Gastrocnemius medialis (tissue), 4 donors: ENCODE measurements at regions not wholly inside any gene's neighbourhood (a gene's known extent, or its start where the extent isn't known, plus 50 kb on each side); places are given as distances from the start of the nearest gene placed in this dataset.

ENCODE experiments used
- ATAC-seq, 2 donors: fragments of 150-250 bp; one replicate each; pipeline ENCODE4 v1.9.1; 2016
- DNase-seq, 2 donors: peaks; one replicate each; pipeline ENCODE4 v3.0.0-alpha.2; 2019
- H3K27ac ChIP-seq, 4 donors: fragments of 200-600 bp; sonication (generic); 1 replicate in 1 of 4; 2 replicates in 3 of 4; pipeline ENCODE4 v1.5.1; 2016 to 2018; ENCODE audit warnings: mild to moderate bottlenecking in 2 of 4, moderate library complexity in 1 of 4
- H3K27me3 ChIP-seq, 3 donors: fragments of 200-600 bp; sonication (generic) in 2 of 3; 1 replicate in 1 of 3; 2 replicates in 2 of 3; pipeline versions ENCODE4 v1.5.1 to v1.6.0; 2016 to 2019; ENCODE audit warnings: mild to moderate bottlenecking in 1 of 3, moderate library complexity in 1 of 3
- H3K36me3 ChIP-seq, 2 donors: fragments of 200-600 bp; sonication (generic) in 1 of 2; one replicate each; pipeline ENCODE4 v1.5.1; 2017 to 2018
- H3K4me1 ChIP-seq, 2 donors: fragments of 200-600 bp; sonication (generic) in 1 of 2; one replicate each; pipeline ENCODE4 v1.5.1; 2016 to 2017; ENCODE audit warnings: mild to moderate bottlenecking in 2 of 2
- H3K4me3 ChIP-seq, 4 donors: fragments of 200-600 bp; sonication (generic) in 3 of 4; 1 replicate in 1 of 4; 2 replicates in 3 of 4; pipeline ENCODE4 v1.5.1; 2016 to 2019; ENCODE audit warnings: mild to moderate bottlenecking in 2 of 4
- H3K9me3 ChIP-seq, 3 donors: fragments of 200-600 bp; sonication (generic) in 2 of 3; 1 replicate in 1 of 3; 2 replicates in 2 of 3; pipeline ENCODE4 v1.5.1; 2016 to 2019
- CTCF ChIP-seq, 5 experiments: fragments of 450-650 bp in 3 of 5; fragments of 200-600 bp in 2 of 5; sonication (generic) in 2 of 5; IDR thresholded peaks in 4 of 5; conservative IDR thresholded peaks in 1 of 5; 1 replicate in 4 of 5; 2 replicates in 1 of 5; pipeline ENCODE4 v1.5.1; 2016 to 2019; ENCODE audit warnings: antibody characterized with exemption in 5 of 5, mild to moderate bottlenecking in 3 of 5, moderate library complexity in 3 of 5
- POLR2A ChIP-seq, 2 donors: fragments of 450-650 bp; IDR thresholded peaks; one replicate each; pipeline ENCODE4 v1.6.1; 2017; ENCODE audit warnings: antibody characterized with exemption in 2 of 2, mild to moderate bottlenecking in 2 of 2, moderate library complexity in 2 of 2
- in situ Hi-C, 4 donors: fragments of 200-750 bp; cut with MboI; loops; one replicate each; pipeline versions ENCODE4 v1.15.0 to v1.8.0; 2017; ENCODE audit warnings: low sequenced_read_pairs in 4 of 4
- intact Hi-C: fragments of 100-400 bp; cut with DNase I; formaldehyde crosslinking; loops from one replicate; pipeline ENCODE4 v1.15.1; 2023; ENCODE audit warnings: low total_unique reads

- Histone ChIP-seq H3K27me3 (no peaks in the 10 kb centered on the region), H3K9me3 (no peaks in the 10 kb centered on the region), H3K36me3 (no peaks in the 10 kb centered on the region), H3K4me1 (no peaks in the 10 kb centered on the region), H3K27ac (no peak overlapping the region), H3K4me3 (no peak overlapping the region)
- intact Hi-C loops = no loop called here
- ATAC-seq (no peak), DNase-seq (no peak)
- no peak for TF ChIP-seq POLR2A (IDR thresholded peaks at IDR 0.05)
- no peak for TF ChIP-seq CTCF (IDR thresholded peaks at IDR 0.05 in 4 of 5, conservative IDR thresholded peaks at IDR 0.05 in 1 of 5)
- in situ Hi-C loops = no loop called here
These were observed 363.4 kb upstream of the ATP2B1 start for GRCh38 chr12:90071996-90072395.

- in situ Hi-C loops = no loop called here
- Histone ChIP-seq H3K36me3 (no peaks in the 10 kb centered on the region), H3K4me1 (peaks cover 0 to 8% of the 10 kb centered on the region in 2 donors), H3K27me3 (no peaks in the 10 kb centered on the region), H3K9me3 (no peaks in the 10 kb centered on the region), H3K4me3 (no peak overlapping the region), H3K27ac (no peak overlapping the region)
- intact Hi-C loops = no loop called here
- ATAC-seq (no peak), DNase-seq (no peak)
- no peak for TF ChIP-seq CTCF (IDR thresholded peaks at IDR 0.05 in 4 of 5, conservative IDR thresholded peaks at IDR 0.05 in 1 of 5)
- no peak for TF ChIP-seq POLR2A (IDR thresholded peaks at IDR 0.05)
These were observed 361.1 kb upstream of the ATP2B1 start for GRCh38 chr12:90069711-90070110.

GRCh38 chr12:90067791-90068190 is 359.2 kb upstream of the ATP2B1 start:
- no peaks in the 10 kb centered on the region for H3K36me3 ChIP-seq
- in situ Hi-C loops = no loop called here
- no peak for ATAC-seq

GRCh38 chr12:90064852-90065801 is 356.5 kb upstream of the ATP2B1 start:
- in situ Hi-C loops = no loop called here
- intact Hi-C loops = loop anchor here (5.0 kb wide), 1 partner anchor 187 kb away; no protein-coding TSS in a partner anchor
- H3K4me3 ChIP-seq = no peak overlapping the region
- TF ChIP-seq CTCF (IDR thresholded peaks at IDR 0.05 in 4 of 5, conservative IDR thresholded peaks at IDR 0.05 in 1 of 5) (no peak), POLR2A (IDR thresholded peaks at IDR 0.05) (no peak)
- no peak overlapping the region for H3K27ac ChIP-seq
- DNase-seq = no peak
- no peaks in the 10 kb centered on the region for H3K27me3 ChIP-seq
- no peak for ATAC-seq
- no peaks in the 10 kb centered on the region for H3K36me3 ChIP-seq
- H3K9me3 ChIP-seq = no peaks in the 10 kb centered on the region
- H3K4me1 ChIP-seq = peaks cover 6 to 21% of the 10 kb centered on the region in 2 donors

More at GRCh38 chr12:90067791-90068190, 359.2 kb upstream of the ATP2B1 start:
- no peak overlapping the region for H3K4me3 ChIP-seq
- peaks cover 0 to 9% of the 10 kb centered on the region in 2 donors for H3K4me1 ChIP-seq
- H3K27me3 ChIP-seq = no peaks in the 10 kb centered on the region
- no peak overlapping the region for H3K27ac ChIP-seq
- TF ChIP-seq CTCF (IDR thresholded peaks at IDR 0.05 in 4 of 5, conservative IDR thresholded peaks at IDR 0.05 in 1 of 5) (no peak), POLR2A (IDR thresholded peaks at IDR 0.05) (no peak)
- no peak for DNase-seq
- intact Hi-C loops = no loop called here
- H3K9me3 ChIP-seq = no peaks in the 10 kb centered on the region
